ENCODE measurements at regions not wholly inside any gene's neighbourhood (a gene's known extent, or its start where the extent isn't known, plus 50 kb on each side); places are given as distances from the start of the nearest gene placed in this dataset.

GRCh38 chr10:110442746-110443145 lies 55.0 kb upstream of the DUSP5 start:
- POLR2A ChIA-PET, result no interaction called here

DNA sequence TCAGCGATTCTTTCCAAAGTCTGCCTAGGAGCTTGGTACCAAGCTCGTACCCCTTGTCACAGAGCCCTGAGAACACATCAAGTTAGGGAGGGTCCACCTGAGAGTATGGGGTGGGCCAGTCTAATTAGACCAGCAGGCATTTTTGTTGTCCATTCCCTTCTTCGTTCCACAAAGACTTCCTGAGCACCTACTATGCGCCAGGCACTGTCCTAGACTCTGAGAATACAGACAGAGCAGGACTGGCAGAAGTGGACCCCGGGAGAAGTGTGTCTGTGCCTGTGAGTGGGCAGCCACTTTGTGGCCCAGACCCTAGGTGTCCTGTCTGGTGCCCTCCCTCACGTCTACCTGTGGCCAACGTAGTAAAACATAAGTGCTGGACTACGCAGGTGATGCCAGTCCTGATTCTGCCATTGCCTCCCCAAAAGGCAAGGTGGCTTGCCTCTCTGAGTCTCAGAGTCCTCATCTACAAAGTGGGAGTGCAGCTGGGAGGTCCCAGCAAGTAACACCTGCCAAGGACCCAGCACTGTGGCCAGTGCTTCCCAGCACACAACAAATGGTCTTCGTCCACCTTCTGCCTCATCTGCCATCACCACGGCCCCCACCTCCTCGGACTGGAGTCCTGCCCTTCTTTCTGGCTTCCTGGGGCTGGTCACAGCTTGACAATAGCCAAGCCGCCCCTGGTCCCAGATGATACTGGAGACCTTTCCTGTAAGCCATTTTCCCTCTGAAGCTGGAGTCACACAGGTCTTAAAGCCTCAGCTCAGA lies 54.3 kb upstream of the DUSP5 start:
- H3K36me3 Mint-ChIP-seq (ENCODE audit: low read depth), result no peaks in the 10 kb centered on the region
- ChIA-PET CTCF (interaction anchor here (0.6 to 1.4 kb wide), 7 partner anchors 9 to 76 kb away, joined by 3 to 5 read pairs (median 3); no protein-coding TSS in a partner anchor), POLR2A (no interaction called here)
- no peak for DNase-seq
- H3K4me3 Mint-ChIP-seq, result no peak overlapping the region
- no peaks in the 10 kb centered on the region for H3K9me3 Mint-ChIP-seq
- H3K27ac Mint-ChIP-seq, result no peak overlapping the region
- peaks cover 2% of the 10 kb centered on the region for H3K27me3 Mint-ChIP-seq
- H3K4me1 Mint-ChIP-seq, result peaks cover 12% of the 10 kb centered on the region

More at GRCh38 chr10:110442746-110443145, 55.0 kb upstream of the DUSP5 start:
- Mint-ChIP-seq H3K4me3 (no peak overlapping the region), H3K36me3 (ENCODE audit: low read depth) (no peaks in the 10 kb centered on the region), H3K27ac (no peak overlapping the region), H3K27me3 (peaks cover 2% of the 10 kb centered on the region), H3K4me1 (peaks cover 12% of the 10 kb centered on the region), H3K9me3 (no peaks in the 10 kb centered on the region)
- DNase-seq, result no peak
- CTCF ChIA-PET, result interaction anchor here (0.6 to 1.5 kb wide), 6 partner anchors 9 to 41 kb away, joined by 3 to 5 read pairs (median 4); no protein-coding TSS in a partner anchor

GRCh38 chr10:110444004-110444337 lies 53.7 kb upstream of the DUSP5 start:
- CTCF ChIA-PET, result interaction anchor here (0.7 to 1.5 kb wide), 7 partner anchors 9 to 77 kb away, joined by 3 to 5 read pairs (median 3); no protein-coding TSS in a partner anchor
- H3K4me3 Mint-ChIP-seq, result no peak overlapping the region
- peaks cover 12% of the 10 kb centered on the region for H3K4me1 Mint-ChIP-seq
- H3K36me3 Mint-ChIP-seq (ENCODE audit: low read depth), result no peaks in the 10 kb centered on the region
- DNase-seq, result no peak
- no peak overlapping the region for H3K27ac Mint-ChIP-seq
- no peaks in the 10 kb centered on the region for H3K9me3 Mint-ChIP-seq
- peaks cover 2% of the 10 kb centered on the region for H3K27me3 Mint-ChIP-seq
- POLR2A ChIA-PET, result no interaction called here

GRCh38 chr10:110445871-110446270 lies 51.8 kb upstream of the DUSP5 start:
- peaks cover 12% of the 10 kb centered on the region for H3K4me1 Mint-ChIP-seq
- peaks cover 12% of the 10 kb centered on the region for H3K27me3 Mint-ChIP-seq
- H3K4me3 Mint-ChIP-seq, result no peak overlapping the region
- H3K9me3 Mint-ChIP-seq, result no peaks in the 10 kb centered on the region
- no peak overlapping the region for H3K27ac Mint-ChIP-seq
- DNase-seq, result no peak
- H3K36me3 Mint-ChIP-seq (ENCODE audit: low read depth), result no peaks in the 10 kb centered on the region
- CTCF ChIA-PET, result interaction anchor here (1.6 to 1.9 kb wide), 2 partner anchors 32 to 92 kb away, joined by 3 to 6 read pairs; no protein-coding TSS in a partner anchor
- POLR2A ChIA-PET, result interaction anchor here (0.6 kb wide), 1 partner anchor 58 kb away, joined by 3 read pairs; no protein-coding TSS in a partner anchor

GRCh38 chr10:110446277-110446676 lies 51.4 kb upstream of the DUSP5 start:
- DNase-seq, result no peak
- CTCF ChIA-PET, result interaction anchor here (1.4 to 1.9 kb wide), 3 partner anchors 28 to 92 kb away, joined by 3 to 6 read pairs (median 4); no protein-coding TSS in a partner anchor
- POLR2A ChIA-PET, result no interaction called here
- Mint-ChIP-seq H3K4me3 (no peak overlapping the region), H3K27ac (no peak overlapping the region), H3K4me1 (peaks cover 12% of the 10 kb centered on the region), H3K36me3 (ENCODE audit: low read depth) (no peaks in the 10 kb centered on the region), H3K9me3 (no peaks in the 10 kb centered on the region), H3K27me3 (peaks cover 13% of the 10 kb centered on the region)

DNA sequence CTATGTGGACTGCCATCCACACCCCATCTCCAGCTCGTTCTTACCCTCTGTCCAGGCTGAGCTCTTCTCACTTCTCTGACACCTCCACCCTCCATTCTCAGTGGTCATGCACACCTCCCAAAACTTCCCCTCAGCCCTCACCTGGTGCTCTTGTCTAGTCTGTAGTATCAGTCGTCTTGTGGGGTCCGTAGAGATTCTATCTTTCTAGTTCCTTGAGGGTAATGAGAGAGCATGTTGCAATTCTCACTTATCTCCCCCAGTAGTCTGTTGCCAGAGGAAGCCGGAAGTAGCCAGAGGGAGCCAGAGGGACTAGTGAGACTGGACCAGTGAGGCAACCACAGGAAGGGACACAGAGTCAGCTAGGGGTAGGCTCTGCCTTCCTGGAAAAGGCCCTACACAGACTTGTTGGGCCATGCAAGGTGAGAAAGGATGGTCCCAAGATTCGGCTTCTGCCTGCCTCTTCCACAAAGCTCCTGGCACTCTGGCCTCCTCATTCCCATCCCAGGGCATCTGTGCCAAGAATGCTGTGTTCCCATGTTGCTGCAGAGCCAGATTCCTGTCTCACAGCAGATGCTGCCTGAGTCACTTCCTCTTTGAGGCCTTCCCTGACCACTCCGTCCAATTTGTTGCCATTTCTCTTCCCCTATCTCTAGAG lies 50.6 kb upstream of the DUSP5 start:
- H3K4me1 Mint-ChIP-seq, result peaks cover 6% of the 10 kb centered on the region
- ChIA-PET POLR2A (no interaction called here), CTCF (interaction anchor here (0.7 to 1.9 kb wide), 5 partner anchors 29 to 95 kb away, joined by 3 to 6 read pairs (median 3); no protein-coding TSS in a partner anchor)

GRCh38 chr10:110447886-110448285 lies 49.8 kb upstream of the DUSP5 start:
- H3K9me3 Mint-ChIP-seq, result no peaks in the 10 kb centered on the region
- peaks cover 16% of the 10 kb centered on the region for H3K27me3 Mint-ChIP-seq
- POLR2A ChIA-PET, result no interaction called here
- H3K4me1 Mint-ChIP-seq, result peaks cover 3% of the 10 kb centered on the region
- no peak for DNase-seq
- H3K27ac Mint-ChIP-seq, result no peak overlapping the region
- H3K36me3 Mint-ChIP-seq (ENCODE audit: low read depth), result no peaks in the 10 kb centered on the region
- CTCF ChIA-PET, result interaction anchor here (0.7 to 1.9 kb wide), 7 partner anchors 17 to 96 kb away, joined by 3 to 6 read pairs (median 3); no protein-coding TSS in a partner anchor
- H3K4me3 Mint-ChIP-seq, result no peak overlapping the region

More for the DNA sequence above, 50.6 kb upstream of the DUSP5 start:
- no peak overlapping the region for H3K27ac Mint-ChIP-seq
- DNase-seq, result no peak
- H3K4me3 Mint-ChIP-seq, result no peak overlapping the region
- H3K27me3 Mint-ChIP-seq, result peaks cover 16% of the 10 kb centered on the region
- no peaks in the 10 kb centered on the region for H3K9me3 Mint-ChIP-seq
- H3K36me3 Mint-ChIP-seq (ENCODE audit: low read depth), result no peaks in the 10 kb centered on the region
